T-cell (primary cell): ENCODE measurements at regions not wholly inside any gene's neighbourhood (a gene's known extent, or its start where the extent isn't known, plus 50 kb on each side); places are given as distances from the start of the nearest gene placed in this dataset.

Experiments
- ATAC-seq, 4 experiments: fragments of 200-7000 bp in 3 of 4; fragments of 150-1000 bp in 1 of 4; cut with Tn5 transposase; replicated peaks in 1 of 4; 1 replicate in 3 of 4; 2 replicates in 1 of 4; pipeline ENCODE4 v1.10.0; 2021; ENCODE audit warnings: moderate library complexity in 3 of 4, mild to moderate bottlenecking in 2 of 4, moderate number of reproducible peaks in 1 of 4
- CTCF ChIA-PET, 2 donors: fragments of 300-600 bp; sonication (Branson Sonifier 250); formaldehyde crosslinking; loops; one replicate each; lab custom pipeline; 2022; ENCODE audit warnings: antibody characterized with exemption in 2 of 2; lab: Charles Lee
- POLR2A ChIA-PET, 2 donors: fragments of 300-600 bp; sonication (Branson Sonifier 250); formaldehyde crosslinking; loops; one replicate each; lab custom pipeline; 2022; ENCODE audit warnings: antibody characterized with exemption in 2 of 2; lab: Charles Lee
- DNase-seq, 35 experiments: peaks; one replicate each; pipeline versions ENCODE4 v3.0.0 to v3.0.0-alpha.2; 2013 to 2023
- H3K27ac ChIP-seq: one replicate; pipeline ENCODE4 v1.5.1; 2013; ENCODE audit warnings: low read length
- H3K27me3 ChIP-seq, 2 experiments: replicated peaks in 1 of 2; 1 replicate in 1 of 2; 2 replicates in 1 of 2; pipeline versions ENCODE4 v1.6.1 to v1.7.0; 2013; ENCODE audit warnings: low read length in 1 of 2, mixed read lengths in 1 of 2; ENCODE audit not compliant: control insufficient read depth in 2 of 2, insufficient read depth in 2 of 2; ENCODE audit errors: extremely low read depth in 1 of 2
- H3K36me3 ChIP-seq, 2 donors: 1 replicate in 1 of 2; 2 replicates in 1 of 2; pipeline versions ENCODE4 v1.6.1 to v1.7.0; 2013; ENCODE audit warnings: low read length in 1 of 2; ENCODE audit not compliant: control insufficient read depth in 2 of 2, insufficient read depth in 1 of 2; ENCODE audit errors: extremely low read depth in 1 of 2
- H3K4me1 ChIP-seq, 2 experiments: 1 replicate in 1 of 2; 2 replicates in 1 of 2; pipeline versions ENCODE4 v1.6.1 to v1.7.0; 2013; ENCODE audit warnings: low read length in 2 of 2, mixed read lengths in 1 of 2; ENCODE audit not compliant: insufficient read depth in 2 of 2, control insufficient read depth in 1 of 2; ENCODE audit errors: extremely low read depth in 1 of 2
- H3K4me3 ChIP-seq, 2 donors: 1 replicate in 1 of 2; 2 replicates in 1 of 2; pipeline versions ENCODE4 v1.5.1 to v1.7.0; 2013; ENCODE audit warnings: mild to moderate bottlenecking in 2 of 2, low read length in 1 of 2, moderate library complexity in 1 of 2; ENCODE audit not compliant: control insufficient read depth in 1 of 2; ENCODE audit errors: extremely low read depth in 1 of 2
- H3K9me3 ChIP-seq: 2 replicates; pipeline ENCODE4 v1.7.0; 2013
- H3K27ac Mint-ChIP-seq, 2 donors: one replicate each; pipeline ENCODE4 v1.8.0; 2020 to 2021; ENCODE audit warnings: mild to moderate bottlenecking in 2 of 2, mixed read lengths in 2 of 2
- H3K27me3 Mint-ChIP-seq, 2 donors: one replicate each; pipeline ENCODE4 v1.8.0; 2021 to 2022; ENCODE audit warnings: mixed read lengths in 2 of 2
- H3K36me3 Mint-ChIP-seq: one replicate; pipeline ENCODE4 v1.8.0; 2021; ENCODE audit warnings: mixed read lengths
- H3K4me1 Mint-ChIP-seq, 3 donors: one replicate each; pipeline ENCODE4 v1.8.0; 2020 to 2022; ENCODE audit warnings: mixed read lengths in 3 of 3, mild to moderate bottlenecking in 1 of 3
- H3K4me3 Mint-ChIP-seq, 3 donors: one replicate each; pipeline ENCODE4 v1.8.0; 2020 to 2022; ENCODE audit warnings: mild to moderate bottlenecking in 3 of 3, mixed read lengths in 3 of 3, moderate library complexity in 3 of 3
- H3K9me3 Mint-ChIP-seq, 3 donors: one replicate each; pipeline ENCODE4 v1.8.0; 2020 to 2022; ENCODE audit warnings: mixed read lengths in 3 of 3
- WGBS: methylation state at CpG from one replicate; pipeline ENCODE4 v1.1.5; 2013; ENCODE audit warnings: missing lambda C conversion rate; ENCODE audit not compliant: insufficient coverage; 5-methylcytosine and 5-hydroxymethylcytosine counted together

GRCh38 chr20:63121246-63121645, 94.7 kb downstream of the YTHDF1 start:
- ChIA-PET POLR2A (no interaction called here), CTCF (interaction anchor here in 1 of 2 donors (0.8 kb wide), 1 partner anchor 95 kb away, joined by 4 read pairs; no protein-coding TSS in a partner anchor)
- no peak for ATAC-seq
- no peaks in the 10 kb centered on the region for H3K36me3 Mint-ChIP-seq
- H3K9me3 Mint-ChIP-seq, result no peaks in the 10 kb centered on the region
- Histone ChIP-seq H3K9me3 (no peaks in the 10 kb centered on the region), H3K4me1 (no peaks in the 10 kb centered on the region), H3K4me3 (no peak overlapping the region), H3K27me3 (peaks cover 0 to 66% of the 10 kb centered on the region in 2 experiments), H3K36me3 (no peaks in the 10 kb centered on the region), H3K27ac (no peak overlapping the region)
- H3K27me3 Mint-ChIP-seq, result peaks cover 21 to 38% of the 10 kb centered on the region in 2 donors
- no peak for DNase-seq
- no peak overlapping the region for H3K27ac Mint-ChIP-seq
- peaks cover 0 to under 1% (median 0%) of the 10 kb centered on the region in 3 donors for H3K4me1 Mint-ChIP-seq
- no peak overlapping the region for H3K4me3 Mint-ChIP-seq
- 83% methylated on average over 12 of the region's 15 CpGs for WGBS

GRCh38 chr20:63120808-63121090, 95.2 kb downstream of the YTHDF1 start:
- ChIA-PET POLR2A (no interaction called here), CTCF (no interaction called here)
- no peaks in the 10 kb centered on the region for H3K9me3 Mint-ChIP-seq
- peaks cover 0 to 3% (median 0%) of the 10 kb centered on the region in 3 donors for H3K4me1 Mint-ChIP-seq
- no peaks in the 10 kb centered on the region for H3K36me3 Mint-ChIP-seq
- H3K27me3 ChIP-seq, result peaks cover 0 to 66% of the 10 kb centered on the region in 2 experiments
- H3K36me3 ChIP-seq, result no peaks in the 10 kb centered on the region
- no peak overlapping the region for H3K4me3 Mint-ChIP-seq
- no peak overlapping the region for H3K27ac ChIP-seq
- no peaks in the 10 kb centered on the region for H3K9me3 ChIP-seq
- H3K4me3 ChIP-seq, result no peak overlapping the region
- no peaks in the 10 kb centered on the region for H3K4me1 ChIP-seq
- 24% methylated on average over 2 of the region's 5 CpGs for WGBS
- ATAC-seq, result no peak
- DNase-seq, result no peak
- H3K27ac Mint-ChIP-seq, result no peak overlapping the region
- peaks cover 26 to 42% of the 10 kb centered on the region in 2 donors for H3K27me3 Mint-ChIP-seq

- Histone ChIP-seq H3K27ac (no peak overlapping the region), H3K4me3 (no peak overlapping the region), H3K9me3 (no peaks in the 10 kb centered on the region), H3K27me3 (peaks cover 0 to 69% of the 10 kb centered on the region in 2 experiments), H3K36me3 (no peaks in the 10 kb centered on the region), H3K4me1 (no peaks in the 10 kb centered on the region)
- no peak overlapping the region for H3K4me3 Mint-ChIP-seq
- POLR2A ChIA-PET, result no interaction called here
- no peaks in the 10 kb centered on the region for H3K9me3 Mint-ChIP-seq
- H3K27me3 Mint-ChIP-seq, result peaks cover 29 to 44% of the 10 kb centered on the region in 2 donors
- DNase-seq, result no peak
- WGBS, result 66% methylated on average over 22 of the region's 22 CpGs
- H3K27ac Mint-ChIP-seq, result no peak overlapping the region
- no peaks in the 10 kb centered on the region for H3K36me3 Mint-ChIP-seq
- peaks cover 0 to 3% (median 0%) of the 10 kb centered on the region in 3 donors for H3K4me1 Mint-ChIP-seq
- no peak for ATAC-seq
- CTCF ChIA-PET, result no interaction called here
Measured at GRCh38 chr20:63119963-63120807, 95.7 kb downstream of the YTHDF1 start.

GRCh38 chr20:63119121-63119962, 96.6 kb downstream of the YTHDF1 start:
- H3K36me3 Mint-ChIP-seq, result no peaks in the 10 kb centered on the region
- Histone ChIP-seq H3K4me1 (no peaks in the 10 kb centered on the region), H3K9me3 (no peaks in the 10 kb centered on the region), H3K27ac (no peak overlapping the region), H3K36me3 (no peaks in the 10 kb centered on the region), H3K27me3 (peaks cover 0 to 69% of the 10 kb centered on the region in 2 experiments), H3K4me3 (no peak overlapping the region)
- H3K27ac Mint-ChIP-seq, result no peak overlapping the region
- no peaks in the 10 kb centered on the region for H3K9me3 Mint-ChIP-seq
- DNase-seq (no peak), ATAC-seq (no peak)
- 65% methylated on average over 19 of the region's 23 CpGs for WGBS
- POLR2A ChIA-PET, result no interaction called here
- H3K4me1 Mint-ChIP-seq, result peaks cover 0 to 3% (median 0%) of the 10 kb centered on the region in 3 donors
- no peak overlapping the region for H3K4me3 Mint-ChIP-seq
- CTCF ChIA-PET, result no interaction called here
- peaks cover 38 to 50% of the 10 kb centered on the region in 2 donors for H3K27me3 Mint-ChIP-seq

GRCh38 chr20:63118303-63119120, 97.4 kb downstream of the YTHDF1 start:
- Mint-ChIP-seq H3K4me1 (peaks cover 0 to 3% (median 0%) of the 10 kb centered on the region in 3 donors), H3K27ac (no peak overlapping the region), H3K36me3 (no peaks in the 10 kb centered on the region), H3K9me3 (no peaks in the 10 kb centered on the region), H3K4me3 (no peak overlapping the region), H3K27me3 (peaks cover 41 to 57% of the 10 kb centered on the region in 2 donors)
- peaks cover 0 to 68% of the 10 kb centered on the region in 2 experiments for H3K27me3 ChIP-seq
- CTCF ChIA-PET, result no interaction called here
- no peak overlapping the region for H3K4me3 ChIP-seq
- no peak for ATAC-seq
- no peak overlapping the region for H3K27ac ChIP-seq
- no peak for DNase-seq
- H3K4me1 ChIP-seq, result no peaks in the 10 kb centered on the region
- no peaks in the 10 kb centered on the region for H3K36me3 ChIP-seq
- no peaks in the 10 kb centered on the region for H3K9me3 ChIP-seq
- WGBS, result 87% methylated on average over 30 of the region's 38 CpGs
- POLR2A ChIA-PET, result no interaction called here

GRCh38 chr20:63117661-63118302, 98.1 kb downstream of the YTHDF1 start:
- Histone ChIP-seq H3K4me1 (no peaks in the 10 kb centered on the region), H3K36me3 (no peaks in the 10 kb centered on the region), H3K9me3 (no peaks in the 10 kb centered on the region), H3K27ac (no peak overlapping the region), H3K27me3 (peaks cover 0 to 69% of the 10 kb centered on the region in 2 experiments), H3K4me3 (no peak overlapping the region)
- peaks cover 0 to 3% (median 0%) of the 10 kb centered on the region in 3 donors for H3K4me1 Mint-ChIP-seq
- no peaks in the 10 kb centered on the region for H3K9me3 Mint-ChIP-seq
- POLR2A ChIA-PET, result no interaction called here
- ATAC-seq (no peak), DNase-seq (no peak)
- peaks cover 41 to 61% of the 10 kb centered on the region in 2 donors for H3K27me3 Mint-ChIP-seq
- CTCF ChIA-PET, result no interaction called here
- no peak overlapping the region for H3K4me3 Mint-ChIP-seq
- H3K36me3 Mint-ChIP-seq, result no peaks in the 10 kb centered on the region
- 86% methylated on average over 20 of the region's 25 CpGs for WGBS
- H3K27ac Mint-ChIP-seq, result no peak overlapping the region
